NCI-H226 (cell line): ENCODE measurements at regions not wholly inside any gene's neighbourhood (a gene's known extent, or its start where the extent isn't known, plus 50 kb on each side); places are given as distances from the start of the nearest gene placed in this dataset.
A peak's percentile ranks its signal among the peaks of the same experiment; 100 is the strongest.
"Not testable (repeated sequence)": the region's sequence is repeated elsewhere in the genome, so short reads cannot be mapped to it uniquely, and the experiment has no call there.

Experiments used
- DNase-seq: peaks from one replicate; pipeline ENCODE4 v3.0.0-alpha.2; 2015

DNA sequence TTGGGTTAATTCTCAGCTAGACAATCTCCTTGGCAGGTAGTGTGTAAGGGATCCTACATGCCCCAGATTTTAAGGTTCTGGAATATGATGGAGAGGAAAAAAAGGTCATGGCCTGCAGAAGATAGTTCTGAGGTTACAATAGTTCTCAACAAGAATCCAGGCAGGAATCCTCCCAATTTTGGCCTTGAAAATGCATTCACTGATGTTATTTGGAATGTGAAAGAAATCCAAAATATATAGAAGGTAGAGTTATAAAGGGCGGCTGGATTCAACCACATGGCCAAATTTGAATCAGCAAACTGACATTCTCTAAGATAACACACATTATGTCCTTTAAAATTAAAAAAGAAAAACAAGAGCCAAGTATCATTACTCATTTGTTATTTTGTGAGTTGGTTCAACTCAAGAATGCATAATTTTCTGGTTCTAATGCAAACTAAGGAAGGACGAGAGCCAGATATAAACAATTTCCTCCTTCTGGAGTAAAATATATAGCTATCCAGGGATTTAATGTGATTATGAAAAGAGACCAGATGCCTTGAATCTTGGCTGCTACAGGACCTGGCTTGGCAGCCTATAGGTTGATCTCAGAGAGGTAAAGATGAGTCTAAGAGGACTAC is 177.0 kb upstream of the G2E3 start:
- DNase-seq, result no peak

DNA sequence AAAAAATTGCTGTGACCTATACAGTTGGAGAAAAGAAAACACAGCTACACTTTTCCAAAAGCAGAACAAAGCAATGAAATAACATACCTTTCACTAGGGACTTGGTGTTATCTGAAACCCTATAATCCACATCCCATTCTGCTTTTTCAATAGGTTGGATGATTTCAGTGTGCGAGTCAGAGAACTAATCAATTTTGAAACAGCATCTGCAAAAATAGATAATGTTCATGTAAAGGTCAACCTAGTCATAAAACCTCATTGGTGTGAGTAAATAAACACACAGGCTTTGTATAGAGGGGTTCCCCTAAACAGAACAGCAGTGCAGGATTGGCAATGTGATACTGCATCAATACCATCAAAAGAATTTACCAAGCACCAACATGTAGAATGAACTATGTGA is 173.0 kb upstream of the G2E3 start:
- DNase-seq, result no peak

DNA sequence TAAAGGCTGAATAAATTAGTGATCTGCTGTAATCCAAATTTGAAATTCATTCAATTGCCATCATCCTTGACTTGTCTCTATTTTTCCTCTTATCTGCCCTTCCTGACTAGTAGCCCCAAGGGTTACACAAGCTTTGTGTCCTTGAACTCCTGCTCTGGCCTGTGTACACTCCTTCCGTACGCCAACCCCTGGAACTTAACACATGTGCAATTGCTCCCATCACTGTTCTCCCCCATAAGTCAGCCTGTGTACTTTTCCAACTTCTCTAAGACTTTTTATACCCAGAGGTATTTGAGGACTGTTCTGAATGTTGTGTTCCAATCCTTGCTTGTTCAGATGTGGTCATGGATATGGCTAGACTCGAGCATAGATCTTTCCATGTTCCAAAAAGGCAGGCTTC is 171.1 kb upstream of the G2E3 start:
- no peak for DNase-seq

DNA sequence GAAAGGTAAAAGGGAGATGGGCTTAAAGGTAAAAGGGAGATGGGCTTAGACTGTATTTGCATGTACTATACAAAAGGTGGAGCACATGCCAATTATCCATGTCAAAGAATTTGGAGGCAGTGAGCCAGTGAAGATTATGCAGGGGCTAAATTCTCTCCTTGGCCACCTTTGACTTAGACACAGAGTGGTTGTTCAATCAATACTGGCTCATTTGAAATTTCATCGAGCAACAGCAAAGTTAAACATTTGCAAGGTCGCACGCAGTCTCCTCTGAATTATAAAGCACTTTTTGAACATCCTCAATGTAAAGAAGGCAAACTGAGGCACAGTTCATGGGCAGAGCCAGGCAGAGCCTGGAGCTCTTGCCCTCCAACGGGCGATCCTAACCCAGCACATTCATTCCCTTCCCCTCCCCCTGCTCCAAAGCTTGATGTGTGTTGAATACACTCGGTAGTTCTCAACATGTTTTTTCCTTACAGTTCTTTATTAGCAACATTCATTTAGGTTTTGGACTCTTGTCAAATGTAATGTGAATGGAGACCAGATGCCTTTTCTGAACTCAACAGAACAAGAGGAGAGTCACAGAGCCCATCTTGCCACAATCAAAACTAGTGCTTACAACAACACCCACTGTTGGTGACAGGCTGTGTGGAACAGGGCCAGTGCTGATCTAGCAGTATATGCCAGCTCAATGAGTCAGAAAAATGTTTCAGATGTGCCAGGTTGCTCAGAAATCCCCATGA is 169.7 kb upstream of the G2E3 start:
- peak; percentile 26 for DNase-seq

DNA sequence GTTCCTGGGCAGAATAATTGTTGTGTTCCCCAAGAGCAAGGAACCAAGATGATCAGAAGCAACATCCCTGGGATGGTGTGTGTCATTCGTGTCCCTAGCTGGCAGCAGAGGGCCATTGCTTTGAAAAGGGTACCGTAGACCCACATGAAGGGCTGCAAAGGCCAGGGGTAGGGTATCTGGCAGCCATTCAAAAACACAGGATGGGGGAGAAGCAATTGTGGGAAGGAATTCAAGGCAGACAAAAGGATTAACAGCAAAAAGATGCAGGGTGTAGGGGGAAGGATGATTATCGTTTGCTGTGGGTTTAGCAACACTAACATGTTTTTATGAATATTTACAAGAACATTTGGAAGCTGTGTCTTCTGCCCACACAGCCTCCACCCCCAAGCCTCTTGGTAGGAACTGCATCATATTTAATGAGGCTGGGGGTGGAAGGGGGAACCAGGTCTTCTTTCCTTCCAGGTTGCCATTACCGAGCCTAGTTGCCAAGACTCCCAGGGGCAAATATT is 169.0 kb upstream of the G2E3 start:
- DNase-seq, result no peak

DNA sequence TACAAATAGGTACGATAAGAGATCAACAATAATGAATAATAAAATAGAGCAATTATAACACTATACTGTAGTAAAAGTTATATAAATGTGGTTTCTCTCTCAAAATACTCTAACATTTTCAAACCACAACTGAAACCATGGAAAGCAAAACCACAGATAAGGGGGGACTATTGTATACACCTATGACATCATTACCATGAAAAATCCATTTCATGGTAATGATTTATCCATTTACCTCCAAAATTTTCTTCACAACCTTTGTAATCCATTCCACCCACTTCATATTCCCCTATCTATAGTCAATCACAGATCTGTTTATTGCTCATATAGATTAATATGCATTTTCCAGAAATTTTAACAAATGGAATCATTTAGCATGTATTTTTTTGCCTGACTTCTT is 163.9 kb upstream of the G2E3 start:
- no peak for DNase-seq

DNA sequence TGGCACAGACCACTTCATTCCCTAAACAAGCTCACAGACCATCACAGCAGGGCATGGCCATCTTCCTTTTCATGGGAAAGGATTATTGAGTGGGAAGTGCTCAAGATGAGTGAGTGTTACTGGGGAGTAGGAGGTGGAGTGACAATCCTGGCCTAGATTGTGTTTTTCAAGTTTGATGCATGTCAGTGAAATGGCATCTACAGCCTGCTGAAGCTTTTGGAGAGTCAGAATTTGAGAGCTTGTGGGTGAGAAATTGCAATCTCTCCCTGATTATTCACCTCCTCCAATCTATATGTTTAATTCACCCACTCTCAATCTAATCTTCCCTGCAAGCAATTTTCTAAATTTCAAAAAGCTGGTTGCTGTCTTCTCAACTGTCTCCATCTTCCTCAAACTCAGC is 156.1 kb upstream of the G2E3 start:
- DNase-seq, result no peak

DNA sequence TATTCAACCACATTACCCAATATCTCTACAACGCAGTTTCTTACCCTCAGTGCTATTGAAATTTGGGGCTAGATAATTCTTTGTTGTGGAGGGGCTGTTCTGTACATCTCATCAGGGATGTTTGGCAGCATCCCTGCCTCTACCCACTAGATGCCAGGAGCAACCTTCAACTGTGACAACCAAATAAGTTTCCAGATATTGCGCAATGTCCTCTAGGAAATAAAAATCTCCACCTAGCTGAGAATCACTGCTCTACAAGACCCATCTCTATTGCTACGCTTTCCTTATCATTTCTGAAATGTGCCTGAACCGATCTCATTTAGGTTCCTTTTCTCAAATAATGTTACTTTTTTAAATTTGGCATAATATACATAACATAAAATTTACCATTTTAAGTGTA is 155.2 kb upstream of the G2E3 start:
- no peak for DNase-seq

DNA sequence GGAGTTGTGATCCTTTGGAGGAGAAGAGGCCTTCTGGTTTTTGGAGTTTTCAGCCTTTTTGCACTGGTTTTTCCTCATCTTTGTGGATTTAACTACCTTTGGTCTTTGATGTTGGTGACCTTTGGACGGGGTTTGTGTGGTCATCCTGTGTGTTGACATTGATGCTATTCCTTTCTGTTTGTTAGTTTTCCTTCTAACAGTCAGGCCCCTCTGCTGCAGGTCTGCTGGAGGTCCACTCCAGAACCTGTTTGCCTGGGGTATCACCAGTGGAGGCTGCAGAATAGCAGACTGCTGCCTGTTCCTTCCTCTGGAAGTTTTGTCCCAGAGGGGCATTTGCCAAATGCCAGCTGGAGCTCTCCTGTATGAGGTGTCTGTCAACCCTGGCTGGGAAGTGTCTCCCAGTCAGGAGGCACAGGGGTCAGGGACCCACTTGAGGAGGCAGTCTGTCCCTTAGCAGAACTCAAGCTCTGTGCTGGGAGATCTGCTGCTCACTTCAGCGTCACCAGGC is 149.4 kb upstream of the G2E3 start:
- DNase-seq, result not testable (repeated sequence)

DNA sequence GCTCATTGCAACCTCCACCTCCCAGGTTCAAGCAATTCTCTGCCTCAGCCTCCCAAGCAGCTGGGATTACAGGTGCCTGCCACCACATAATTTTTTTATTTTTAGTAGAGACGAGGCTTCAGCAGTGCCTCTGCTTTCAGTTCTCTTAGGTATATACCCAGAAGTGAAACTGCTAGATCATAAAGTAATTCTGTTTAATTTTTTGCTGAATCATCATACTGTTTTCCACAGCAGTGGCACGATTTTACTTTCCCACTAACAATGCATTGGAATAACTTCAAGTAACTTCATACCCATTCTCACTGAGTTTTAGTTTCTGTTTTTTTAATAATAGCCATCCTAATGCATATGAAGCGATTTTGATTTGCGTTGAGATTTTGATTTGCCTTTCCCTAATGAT is 148.0 kb upstream of the G2E3 start:
- DNase-seq, result no peak

DNA sequence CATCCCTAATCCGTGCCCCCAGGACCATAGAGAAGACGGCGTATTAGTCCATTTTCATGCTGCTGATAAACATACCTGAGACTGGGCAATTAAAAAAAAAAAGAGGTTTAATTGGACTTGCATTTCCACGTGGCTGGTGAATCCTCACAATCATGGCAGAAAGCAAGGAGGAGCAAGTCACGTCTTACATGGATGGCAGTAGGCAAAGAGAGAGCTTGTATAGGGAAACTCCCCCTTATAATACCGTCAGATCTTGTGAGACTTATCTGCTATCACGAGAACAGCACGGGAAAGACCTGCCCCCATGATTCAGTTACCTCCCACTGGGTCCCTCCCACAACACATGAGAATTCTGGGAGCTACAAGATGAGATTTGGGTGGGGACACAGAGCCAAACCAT is 145.8 kb upstream of the G2E3 start:
- not testable (repeated sequence) for DNase-seq

DNA sequence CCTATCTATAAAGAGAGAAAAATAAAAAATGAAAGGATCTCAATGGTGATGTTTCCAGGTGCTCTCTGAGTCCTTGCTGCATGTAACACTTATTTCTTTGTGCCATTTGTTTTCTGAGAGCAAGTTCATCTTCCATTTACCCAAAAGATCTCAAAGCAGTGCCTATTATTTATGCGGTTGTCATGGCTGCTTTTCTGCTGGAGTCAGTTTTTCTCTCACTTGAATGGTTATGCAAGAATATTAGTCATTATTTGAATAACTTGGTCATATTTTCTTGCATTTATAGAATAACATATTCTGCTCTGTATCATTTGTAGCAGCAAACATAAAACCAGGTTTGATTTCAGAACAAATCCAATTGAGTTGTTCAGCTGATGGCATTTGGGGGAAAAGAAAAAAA is 141.8 kb upstream of the G2E3 start:
- no peak for DNase-seq

DNA sequence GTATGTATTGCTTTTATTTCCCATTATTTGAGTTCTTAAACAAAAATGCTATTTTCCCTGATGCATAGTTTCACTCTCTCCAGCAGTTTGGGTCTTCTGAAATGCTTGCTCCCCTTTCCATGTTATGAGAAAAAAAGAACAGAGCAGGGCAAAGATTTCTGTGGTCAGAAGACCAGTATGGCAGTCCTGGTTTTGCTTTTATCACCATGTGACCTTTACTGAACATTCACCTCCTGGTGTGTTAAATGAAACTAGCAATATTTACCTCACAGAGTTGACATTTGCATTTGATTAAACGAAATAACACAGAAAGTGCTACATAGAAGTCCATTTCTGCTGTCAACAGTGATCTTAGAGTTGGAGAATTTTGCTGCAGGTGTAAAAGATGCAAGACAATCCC is 141.0 kb upstream of the G2E3 start:
- DNase-seq, result no peak

DNA sequence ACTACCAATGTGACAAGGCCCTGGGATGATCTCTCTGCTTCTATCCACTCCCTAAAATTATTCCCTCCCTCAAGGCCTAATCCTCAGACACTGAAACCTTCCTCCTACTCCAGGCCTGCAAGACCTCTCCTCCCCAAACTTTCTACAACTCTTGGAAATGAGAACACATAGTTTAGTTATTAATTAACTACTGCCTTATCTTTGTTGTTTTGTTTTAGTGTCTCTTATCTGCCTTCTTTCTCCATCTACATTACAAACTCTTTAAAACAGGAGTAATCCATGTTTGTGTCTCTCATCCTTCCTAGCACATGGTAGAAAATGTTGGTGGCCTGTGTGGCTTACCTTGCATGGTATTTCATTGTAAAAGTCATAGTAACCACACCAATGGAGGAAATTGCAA is 139.9 kb upstream of the G2E3 start:
- no peak for DNase-seq

DNA sequence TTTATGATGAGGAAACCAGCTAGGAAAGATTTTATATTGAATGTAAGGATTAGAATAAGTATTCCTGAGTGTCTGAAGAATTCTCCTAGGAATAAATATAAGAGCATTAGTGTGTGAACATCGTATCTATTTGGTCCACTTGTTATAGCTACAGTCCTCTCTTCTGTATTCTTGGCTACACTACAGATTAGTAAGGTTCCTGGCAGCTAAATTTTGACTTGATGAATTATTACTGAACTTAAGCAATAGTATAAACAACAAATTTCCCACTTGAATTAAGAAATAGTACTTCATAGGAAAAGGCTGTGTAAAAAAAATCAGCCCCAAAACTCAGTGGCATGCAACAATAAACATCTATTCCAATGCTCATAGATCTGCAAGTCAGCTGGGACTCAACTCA is 138.4 kb upstream of the G2E3 start:
- no peak for DNase-seq

DNA sequence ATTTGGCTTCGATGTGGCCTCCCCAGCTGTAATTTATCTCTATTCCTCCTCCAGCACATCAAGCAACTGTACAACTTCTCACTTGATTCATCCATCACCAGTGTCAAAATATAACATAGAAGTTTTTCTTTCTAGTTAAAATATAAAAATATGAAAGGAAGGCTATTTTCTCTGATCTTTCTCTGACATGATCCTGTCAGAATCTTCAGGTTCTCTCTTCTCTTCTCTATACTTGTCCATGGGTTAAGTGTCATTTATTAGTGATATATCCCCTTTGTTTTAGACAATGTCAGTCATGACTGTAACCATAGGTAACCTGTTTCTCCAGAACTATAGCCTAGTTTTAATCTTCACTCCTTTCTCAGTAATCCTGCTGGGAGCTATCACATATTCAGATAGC is 132.5 kb upstream of the G2E3 start:
- no peak for DNase-seq

DNA sequence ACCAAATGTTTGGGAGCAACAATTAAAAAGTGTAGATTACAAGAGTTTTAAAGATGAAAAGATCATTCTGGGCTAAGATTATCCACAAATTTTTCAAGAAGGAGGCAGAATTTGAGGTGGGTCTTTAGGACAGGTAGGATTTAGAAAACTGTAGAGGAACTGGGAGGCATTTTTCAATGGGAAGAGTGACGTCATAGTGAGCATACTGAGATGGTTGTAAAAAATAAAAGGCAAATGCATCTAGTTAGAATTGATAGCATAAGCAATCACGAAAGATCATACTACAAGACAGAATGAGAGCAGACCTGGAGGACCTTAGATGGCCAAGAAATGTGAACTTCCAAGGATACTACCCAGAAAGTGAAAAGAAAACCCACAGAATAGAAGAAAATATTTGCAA is 131.6 kb upstream of the G2E3 start:
- DNase-seq, result no peak

DNA sequence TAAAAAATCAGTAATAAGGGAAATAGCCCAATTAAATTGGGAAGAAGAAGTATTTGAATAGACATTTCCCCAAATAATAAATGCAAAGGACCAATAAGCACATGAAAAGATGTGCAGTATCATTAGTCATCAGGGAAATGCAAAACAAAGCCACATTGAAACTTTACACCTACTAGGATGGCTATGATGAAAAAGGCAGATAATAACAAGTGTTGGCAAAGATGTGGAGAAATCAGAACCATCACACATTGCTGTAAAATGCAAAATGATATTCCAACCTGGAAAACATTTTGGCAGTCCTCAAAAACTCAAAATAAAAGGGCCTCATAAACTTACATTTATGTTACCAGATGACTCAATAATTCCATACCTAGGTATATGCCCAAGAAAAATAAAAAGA is 131.1 kb upstream of the G2E3 start:
- no peak for DNase-seq

DNA sequence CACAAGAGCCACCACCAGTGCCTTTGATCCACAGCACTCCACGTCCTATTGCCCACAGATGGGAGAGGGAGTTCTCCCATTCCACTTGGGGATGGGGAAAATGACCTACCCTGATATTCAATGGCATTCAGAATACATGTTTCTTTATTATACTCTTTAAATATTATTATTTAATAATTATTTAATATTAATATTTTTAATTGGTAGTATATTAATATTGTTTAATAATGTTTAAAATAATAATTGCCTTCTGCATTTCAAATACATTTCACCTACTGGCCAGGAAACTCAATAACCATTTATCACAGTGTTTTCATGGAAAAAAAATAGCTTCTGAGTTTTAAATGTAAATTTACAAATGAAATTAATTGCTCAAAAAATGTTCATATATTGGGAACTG is 127.4 kb upstream of the G2E3 start:
- DNase-seq, result no peak

DNA sequence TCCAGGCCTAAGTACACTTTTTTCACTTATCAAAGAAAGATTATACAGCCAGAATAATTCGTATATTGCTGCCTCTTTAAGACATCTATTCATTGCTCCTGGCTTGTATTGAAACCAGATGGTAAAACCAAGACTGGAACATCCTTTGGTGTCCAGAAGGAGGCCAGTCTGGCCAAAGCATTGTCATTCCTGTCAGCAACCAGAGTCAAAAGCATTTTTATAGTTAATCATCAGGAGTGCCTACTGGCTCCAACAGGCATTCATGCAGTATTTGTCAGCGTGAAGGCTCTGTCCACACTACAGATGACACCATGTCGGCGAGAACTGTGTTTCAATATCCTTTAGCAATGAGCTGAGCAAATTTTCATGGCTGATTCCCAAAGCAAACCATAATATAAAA is 118.0 kb upstream of the G2E3 start:
- DNase-seq, result no peak

DNA sequence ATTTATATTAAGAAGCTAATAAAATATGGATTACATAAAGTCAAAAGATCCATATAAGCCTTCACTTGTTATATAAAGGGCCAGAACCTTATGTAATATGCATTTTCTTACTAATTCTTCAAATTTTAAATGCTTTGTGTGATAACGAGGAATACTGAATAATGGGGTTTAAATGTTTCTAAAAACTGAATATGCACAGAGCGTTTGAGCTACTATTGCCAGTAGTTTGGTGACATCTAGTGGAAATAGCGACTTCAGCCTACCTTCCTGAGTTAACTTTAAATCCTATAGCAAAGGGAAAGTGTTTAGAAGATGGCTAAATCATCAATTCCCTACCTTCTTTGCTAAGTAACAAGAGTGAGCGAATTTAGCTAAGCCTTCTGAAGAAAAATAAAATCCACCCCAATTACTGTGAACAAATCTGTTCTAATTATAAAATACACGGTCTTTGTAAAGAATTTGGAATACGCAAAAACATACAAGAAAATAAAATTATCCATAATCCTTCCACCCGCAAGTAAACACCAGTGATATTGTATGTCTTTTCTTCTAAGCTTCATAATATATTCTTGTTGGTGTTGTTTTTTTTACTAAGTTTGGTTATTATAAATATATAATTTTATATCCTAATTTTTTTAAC is 115.5 kb upstream of the G2E3 start:
- no peak for DNase-seq

DNA sequence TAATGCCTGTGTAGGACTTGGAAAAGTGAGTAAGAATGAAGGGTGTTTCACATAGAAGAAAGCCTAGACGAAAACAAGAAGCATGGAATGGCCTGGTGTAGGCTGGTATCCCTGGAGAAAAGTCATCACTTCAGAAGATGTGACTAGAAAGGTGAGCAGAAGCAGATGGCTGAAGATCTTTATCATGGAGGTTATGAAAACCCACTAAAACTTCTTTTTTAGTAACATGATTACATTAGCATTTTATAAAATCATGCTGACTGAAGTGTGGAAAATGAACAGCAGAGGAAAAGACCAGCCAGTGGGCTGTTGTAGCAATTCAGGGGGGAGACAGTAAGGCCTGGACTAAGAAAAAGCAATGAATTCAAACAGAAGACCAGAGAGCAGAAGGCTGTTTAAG is 114.5 kb upstream of the G2E3 start:
- DNase-seq, result no peak

DNA sequence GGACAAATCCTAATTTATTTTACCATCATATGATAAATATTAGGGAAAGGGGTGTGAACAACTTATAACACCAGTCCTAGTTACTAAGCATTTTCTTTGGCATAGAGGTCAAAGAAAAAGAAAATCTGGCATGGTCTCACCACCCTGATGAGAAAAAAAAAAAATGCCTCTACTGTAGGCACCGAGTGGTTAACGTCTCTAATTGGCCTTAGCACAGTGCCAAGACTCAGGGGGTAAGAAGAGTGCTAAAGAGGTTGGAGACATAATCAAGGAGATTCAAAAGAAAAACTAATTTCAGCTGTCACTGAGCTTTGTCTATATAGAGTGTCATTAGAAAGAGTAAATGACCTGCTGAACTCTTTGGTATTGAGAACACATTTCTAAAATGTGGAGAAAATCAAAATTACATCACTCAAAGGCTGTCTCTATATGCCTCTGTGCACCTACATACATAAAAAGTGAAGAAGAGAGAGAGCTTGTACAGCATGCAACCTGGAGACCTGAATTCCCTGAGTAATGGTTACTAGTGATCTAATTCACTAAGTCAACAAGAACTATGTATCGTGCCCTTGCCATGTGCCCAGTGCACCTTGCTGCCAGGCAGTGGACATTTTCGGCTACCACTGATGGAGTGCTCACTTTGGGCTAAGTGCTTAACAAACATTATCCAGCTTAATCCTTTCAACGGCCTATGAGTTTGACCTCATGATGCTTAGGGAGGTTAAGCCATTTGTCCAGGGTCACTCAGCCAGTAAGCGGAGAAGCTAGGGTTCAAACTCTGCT is 113.8 kb upstream of the G2E3 start:
- no peak for DNase-seq
